WTC11 (cell line): ENCODE measurements at regions not wholly inside any gene's neighbourhood (a gene's known extent, or its start where the extent isn't known, plus 50 kb on each side); places are given as distances from the start of the nearest gene placed in this dataset.

Experiments
- ATAC-seq: fragments of 200-7000 bp; cut with Tn5 transposase; 2 replicates; pipeline ENCODE4 v1.10.0; 2021; ENCODE audit warnings: mild to moderate bottlenecking, moderate library complexity
- CTCF ChIA-PET: fragments of 300-600 bp; sonication (Branson Sonifier 250); formaldehyde crosslinking; loops from one replicate; lab custom pipeline; 2021; ENCODE audit warnings: antibody characterized with exemption; lab: Charles Lee
- POLR2A ChIA-PET: fragments of 350-600 bp; sonication (Branson Sonifier 250); formaldehyde crosslinking; loops from one replicate; lab custom pipeline; 2021; ENCODE audit warnings: antibody characterized with exemption; lab: Charles Lee
- DNase-seq: peaks from one replicate; pipeline ENCODE4 v3.0.0; 2021; ENCODE audit warnings: low spot score
- H3K27ac Mint-ChIP-seq: 2 replicates; pipeline ENCODE4 v1.8.0; 2021; ENCODE audit warnings: mixed read lengths
- H3K27me3 Mint-ChIP-seq: 2 replicates; pipeline ENCODE4 v1.8.0; 2021; ENCODE audit warnings: low read depth, mild to moderate bottlenecking, moderate library complexity, mixed read lengths
- H3K36me3 Mint-ChIP-seq: 2 replicates; pipeline ENCODE4 v1.8.0; 2021; ENCODE audit warnings: mixed read lengths
- H3K4me1 Mint-ChIP-seq: 2 replicates; pipeline ENCODE4 v1.8.0; 2022; ENCODE audit warnings: mixed read lengths
- H3K4me3 Mint-ChIP-seq: 2 replicates; pipeline ENCODE4 v1.8.0; 2021; ENCODE audit warnings: mild to moderate bottlenecking, moderate library complexity, mixed read lengths
- H3K9me3 Mint-ChIP-seq: 2 replicates; pipeline ENCODE4 v1.8.0; 2021; ENCODE audit warnings: mixed read lengths
- ATF6 ChIP-seq: sonication (generic); formaldehyde crosslinking; IDR thresholded peaks from 2 replicates; pipeline ENCODE4 v1.8.1; 2023; ENCODE audit warnings: mild to moderate bottlenecking, missing genetic modification reagents
- E2F1 ChIP-seq: sonication (generic); formaldehyde crosslinking; IDR thresholded peaks from 2 replicates; pipeline ENCODE4 v1.8.0; 2022; ENCODE audit warnings: mild to moderate bottlenecking, missing genetic modification reagents
- E2F4 ChIP-seq: sonication (generic); formaldehyde crosslinking; IDR thresholded peaks from 2 replicates; pipeline ENCODE4 v1.8.1; 2022; ENCODE audit warnings: low read depth, mild to moderate bottlenecking, moderate library complexity, missing genetic modification reagents, borderline replicate concordance
- E2F5 ChIP-seq: sonication (generic); formaldehyde crosslinking; IDR thresholded peaks from 2 replicates; pipeline ENCODE4 v1.8.1; 2022; ENCODE audit warnings: mild to moderate bottlenecking, moderate library complexity, missing genetic modification reagents
- ELF4 ChIP-seq: sonication (generic); formaldehyde crosslinking; IDR thresholded peaks from 2 replicates; pipeline ENCODE4 v1.8.1; 2022; ENCODE audit warnings: low read depth, mild to moderate bottlenecking, moderate library complexity, missing genetic modification reagents
- GTF2I ChIP-seq: fragments of 250-450 bp; sonication (Bioruptor Pico); conservative IDR thresholded peaks from 2 replicates; pipeline ENCODE4 v1.4.0; 2021; ENCODE audit warnings: mild to moderate bottlenecking
- IRF1 ChIP-seq: sonication (generic); formaldehyde crosslinking; IDR thresholded peaks from 2 replicates; pipeline ENCODE4 v1.8.0; 2023; ENCODE audit warnings: missing genetic modification reagents
- IRF2 ChIP-seq: sonication (generic); formaldehyde crosslinking; IDR thresholded peaks from 2 replicates; pipeline ENCODE4 v1.8.0; 2022; ENCODE audit warnings: low read depth, missing genetic modification reagents, borderline replicate concordance
- JAZF1 ChIP-seq: fragments of 250-450 bp; sonication (Bioruptor Pico); IDR thresholded peaks from 2 replicates; pipeline ENCODE4 v1.9.0; 2021; ENCODE audit warnings: moderate library complexity, mild to moderate bottlenecking, inconsistent platforms
- KAT7 ChIP-seq: sonication (generic); formaldehyde crosslinking; IDR thresholded peaks from 2 replicates; pipeline ENCODE4 v1.8.1; 2023; ENCODE audit warnings: missing genetic modification reagents, mild to moderate bottlenecking, borderline replicate concordance
- MAX ChIP-seq: sonication (generic); formaldehyde crosslinking; IDR thresholded peaks from 2 replicates; pipeline ENCODE4 v1.8.0; 2022; ENCODE audit warnings: mild to moderate bottlenecking, missing genetic modification reagents
- NFATC4 ChIP-seq: fragments of 250-450 bp; sonication (Bioruptor Pico); IDR thresholded peaks from 2 replicates; pipeline ENCODE4 v1.9.0; 2021; ENCODE audit warnings: mild to moderate bottlenecking
- NR2C2 ChIP-seq: sonication (generic); formaldehyde crosslinking; IDR thresholded peaks from 2 replicates; pipeline ENCODE4 v1.8.0; 2022; ENCODE audit warnings: mild to moderate bottlenecking, missing genetic modification reagents
- PREB ChIP-seq: sonication (generic); formaldehyde crosslinking; IDR thresholded peaks from 2 replicates; pipeline ENCODE4 v1.8.1; 2022; ENCODE audit warnings: mild to moderate bottlenecking, missing genetic modification reagents, moderate library complexity, borderline replicate concordance
- RORB ChIP-seq: fragments of 250-450 bp; sonication (Bioruptor Pico); IDR thresholded peaks from 2 replicates; pipeline ENCODE4 v1.9.0; 2021; ENCODE audit warnings: mild to moderate bottlenecking
- SOX15 ChIP-seq: fragments of 250-450 bp; sonication (Bioruptor Pico); IDR thresholded peaks from 2 replicates; pipeline ENCODE4 v1.9.0; 2021; ENCODE audit warnings: mild to moderate bottlenecking
- TP53 ChIP-seq: sonication (generic); formaldehyde crosslinking; IDR thresholded peaks from 2 replicates; pipeline ENCODE4 v1.8.1; 2023; ENCODE audit warnings: mild to moderate bottlenecking, missing genetic modification reagents
- USF1 ChIP-seq: sonication (generic); formaldehyde crosslinking; IDR thresholded peaks from 2 replicates; pipeline ENCODE4 v1.8.0; 2022; ENCODE audit warnings: mild to moderate bottlenecking, missing genetic modification reagents
- USF2 ChIP-seq: sonication (generic); formaldehyde crosslinking; IDR thresholded peaks from 2 replicates; pipeline ENCODE4 v1.8.1; 2023; ENCODE audit warnings: mild to moderate bottlenecking, missing genetic modification reagents, moderate library complexity
- ZMAT4 ChIP-seq: fragments of 250-450 bp; sonication (Bioruptor Pico); IDR thresholded peaks from 2 replicates; pipeline ENCODE4 v1.9.0; 2021; ENCODE audit warnings: mild to moderate bottlenecking
- ZNF263 ChIP-seq: sonication (generic); formaldehyde crosslinking; IDR thresholded peaks from 2 replicates; pipeline ENCODE4 v1.8.1; 2022; ENCODE audit warnings: low read depth, mild to moderate bottlenecking, moderate library complexity, missing genetic modification reagents
- ZNF281 ChIP-seq: sonication (generic); formaldehyde crosslinking; IDR thresholded peaks from 2 replicates; pipeline ENCODE4 v1.8.0; 2023; ENCODE audit warnings: mild to moderate bottlenecking, missing genetic modification reagents

GRCh38 chr9:88270413-88270812 is 117.8 kb upstream of the SPIN1 start:
- CTCF ChIA-PET, result no interaction called here
- H3K27ac Mint-ChIP-seq, result no peak overlapping the region
- no peak for ATAC-seq
- POLR2A ChIA-PET, result no interaction called here
- no peak for TF ChIP-seq IRF1 (CRISPR knock-in tag)
- TF ChIP-seq ZNF281 (CRISPR knock-in tag), result no peak
- TF ChIP-seq E2F4 (CRISPR knock-in tag), result no peak
- peak; percentile 44; the same call in 1 of the 2 replicates for TF ChIP-seq USF2 (CRISPR knock-in tag)
- no peak for TF ChIP-seq NFATC4 (CRISPR knock-in tag)
- TF ChIP-seq USF1 (CRISPR knock-in tag), result peak; percentile 18; the same call in 1 of the 2 replicates
- no peak for TF ChIP-seq PREB
- TF ChIP-seq ZNF263 (CRISPR knock-in tag), result no peak
- TF ChIP-seq, all 79 proteins: peak for 2
- Mint-ChIP-seq H3K4me1 (peaks cover 16% of the 10 kb centered on the region), H3K27me3 (peaks cover 5% of the 10 kb centered on the region; the same call in 1 of the 2 replicates), H3K4me3 (no peak overlapping the region), H3K9me3 (peaks cover 14% of the 10 kb centered on the region), H3K36me3 (no peaks in the 10 kb centered on the region)
- no peak for DNase-seq

GRCh38 chr9:88268886-88269285 is 119.4 kb upstream of the SPIN1 start:
- Mint-ChIP-seq H3K4me3 (no peak overlapping the region), H3K9me3 (peaks cover 14% of the 10 kb centered on the region), H3K27ac (no peak overlapping the region), H3K27me3 (no peaks in the 10 kb centered on the region), H3K36me3 (no peaks in the 10 kb centered on the region), H3K4me1 (peaks cover 5% of the 10 kb centered on the region)
- ChIA-PET POLR2A (no interaction called here), CTCF (interaction anchor here (0.7 kb wide), 1 partner anchor 321 kb away, joined by 3 read pairs; no protein-coding TSS in a partner anchor)
- DNase-seq (no peak), ATAC-seq (no peak)
- TF ChIP-seq KAT7 (CRISPR knock-in tag), result no peak
- no peak for TF ChIP-seq SOX15 (CRISPR knock-in tag)
- no peak for TF ChIP-seq ZMAT4 (CRISPR knock-in tag)
- TF ChIP-seq TP53 (CRISPR knock-in tag), result no peak
- TF ChIP-seq RORB (CRISPR knock-in tag), result no peak
- TF ChIP-seq E2F5 (CRISPR knock-in tag), result no peak
- TF ChIP-seq JAZF1 (CRISPR knock-in tag), result no peak
- no peak for TF ChIP-seq IRF2
- TF ChIP-seq ELF4 (CRISPR knock-in tag), result no peak
- TF ChIP-seq NR2C2, result no peak
- TF ChIP-seq MAX (CRISPR knock-in tag), result no peak
- TF ChIP-seq E2F1 (CRISPR knock-in tag), result no peak
- no peak for TF ChIP-seq IRF1 (CRISPR knock-in tag)
- no peak for TF ChIP-seq ATF6
- TF ChIP-seq GTF2I (CRISPR knock-in tag), result no peak
